HL-60 (cell line): ENCODE measurements at regions not wholly inside any gene's neighbourhood (a gene's known extent, or its start where the extent isn't known, plus 50 kb on each side); places are given as distances from the start of the nearest gene placed in this dataset.

ENCODE experiments used
- DNase-seq, 2 experiments: peaks; one replicate each; pipeline ENCODE4 v3.0.0-alpha.2; 2010 to 2020; ENCODE audit warnings: low read depth in 1 of 2, low spot score in 1 of 2
- H3K27ac ChIP-seq: fragments of 250-450 bp; sonication (Bioruptor Pico); replicated peaks from 2 replicates; pipeline ENCODE4 v1.5.1; 2020; ENCODE audit warnings: mild to moderate bottlenecking, moderate library complexity
- H3K27me3 ChIP-seq: fragments of 250-450 bp; sonication (Bioruptor Pico); 2 replicates; pipeline ENCODE4 v1.5.1; 2021; ENCODE audit warnings: mild to moderate bottlenecking, moderate library complexity; ENCODE audit not compliant: insufficient read depth, poor library complexity, severe bottlenecking
- H3K4me3 ChIP-seq: replicated peaks from 2 replicates; pipeline ENCODE4 v1.5.1; 2011; ENCODE audit warnings: mild to moderate bottlenecking, control low read depth, low read length; ENCODE audit not compliant: insufficient read depth
- GABPA ChIP-seq: IDR thresholded peaks from 2 replicates; pipeline ENCODE4 v1.6.1; 2012; ENCODE audit warnings: low read depth
- POLR2AphosphoS5 ChIP-seq: IDR thresholded peaks from 2 replicates; pipeline ENCODE4 v1.6.1; 2012; ENCODE audit warnings: low read depth
- REST ChIP-seq: IDR thresholded peaks from 2 replicates; pipeline ENCODE4 v1.6.1; 2012; ENCODE audit warnings: low read depth; ENCODE audit not compliant: insufficient replicate concordance
- SPI1 ChIP-seq: IDR thresholded peaks from 2 replicates; pipeline ENCODE4 v1.6.1; 2012; ENCODE audit warnings: low read depth, mild to moderate bottlenecking, borderline replicate concordance
- TF ChIP-seq, protein P1 (sequence below): IDR thresholded peaks from one replicate; pipeline ENCODE4 v1.5.1; 2011; ENCODE audit warnings: low read length, control low read depth, inconsistent platforms; ENCODE audit not compliant: insufficient read depth

DNA sequence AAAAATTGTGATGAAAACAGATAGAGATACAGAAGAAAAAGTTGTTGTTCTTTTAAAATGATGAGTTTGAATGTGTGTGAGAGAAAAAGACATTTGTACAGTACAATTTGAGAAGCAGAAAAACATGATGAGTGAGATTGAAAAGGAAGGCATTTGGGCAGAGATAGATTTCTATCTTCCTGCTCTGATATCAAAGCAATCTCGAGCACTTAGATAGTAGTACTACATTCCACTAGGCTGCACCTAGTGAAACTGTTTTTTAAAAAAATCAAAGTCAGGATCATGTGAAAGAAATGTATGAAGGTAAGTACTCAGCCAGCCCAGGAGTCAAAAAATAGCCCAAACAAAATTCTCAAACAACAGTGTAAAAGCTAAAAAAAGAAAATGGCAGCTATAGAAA is 104.1 kb upstream of the UBE2E2 start:
- TF ChIP-seq, protein P1, sequence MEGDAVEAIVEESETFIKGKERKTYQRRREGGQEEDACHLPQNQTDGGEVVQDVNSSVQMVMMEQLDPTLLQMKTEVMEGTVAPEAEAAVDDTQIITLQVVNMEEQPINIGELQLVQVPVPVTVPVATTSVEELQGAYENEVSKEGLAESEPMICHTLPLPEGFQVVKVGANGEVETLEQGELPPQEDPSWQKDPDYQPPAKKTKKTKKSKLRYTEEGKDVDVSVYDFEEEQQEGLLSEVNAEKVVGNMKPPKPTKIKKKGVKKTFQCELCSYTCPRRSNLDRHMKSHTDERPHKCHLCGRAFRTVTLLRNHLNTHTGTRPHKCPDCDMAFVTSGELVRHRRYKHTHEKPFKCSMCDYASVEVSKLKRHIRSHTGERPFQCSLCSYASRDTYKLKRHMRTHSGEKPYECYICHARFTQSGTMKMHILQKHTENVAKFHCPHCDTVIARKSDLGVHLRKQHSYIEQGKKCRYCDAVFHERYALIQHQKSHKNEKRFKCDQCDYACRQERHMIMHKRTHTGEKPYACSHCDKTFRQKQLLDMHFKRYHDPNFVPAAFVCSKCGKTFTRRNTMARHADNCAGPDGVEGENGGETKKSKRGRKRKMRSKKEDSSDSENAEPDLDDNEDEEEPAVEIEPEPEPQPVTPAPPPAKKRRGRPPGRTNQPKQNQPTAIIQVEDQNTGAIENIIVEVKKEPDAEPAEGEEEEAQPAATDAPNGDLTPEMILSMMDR = no peak
- TF ChIP-seq SPI1 = no peak
- no peak for TF ChIP-seq REST
- TF ChIP-seq GABPA = no peak
- TF ChIP-seq POLR2AphosphoS5 = no peak
- no peak overlapping the region for H3K27ac ChIP-seq
- H3K27me3 ChIP-seq = no peaks in the 10 kb centered on the region
- no peak overlapping the region for H3K4me3 ChIP-seq
- DNase-seq = no peak

GRCh38 chr3:23099677-23100076 is 103.5 kb upstream of the UBE2E2 start:
- DNase-seq = no peak
- Histone ChIP-seq H3K4me3 (no peak overlapping the region), H3K27ac (no peak overlapping the region), H3K27me3 (no peaks in the 10 kb centered on the region)
- TF ChIP-seq REST (no peak), POLR2AphosphoS5 (no peak), SPI1 (no peak)

DNA sequence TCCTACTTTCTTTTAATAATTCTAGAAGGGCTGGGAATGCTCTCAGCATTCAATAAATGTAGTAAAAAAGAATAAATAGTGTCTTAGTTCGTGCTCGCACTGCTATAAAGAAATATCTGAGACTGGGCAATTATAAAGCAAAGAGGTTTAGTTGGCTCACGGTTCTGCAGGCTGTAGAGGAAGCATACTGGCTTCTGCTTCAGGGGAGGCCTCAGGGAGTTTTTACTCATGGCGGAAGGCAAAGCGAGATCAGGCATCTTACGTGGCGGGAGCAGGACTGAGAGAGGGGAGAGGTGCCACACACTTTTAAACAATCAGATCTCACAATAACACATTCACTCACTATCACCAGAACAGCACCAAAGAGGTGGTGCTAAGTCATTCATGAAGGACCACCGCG is 103.0 kb upstream of the UBE2E2 start:
- Histone ChIP-seq H3K4me3 (no peak overlapping the region), H3K27ac (no peak overlapping the region), H3K27me3 (no peaks in the 10 kb centered on the region)
- TF ChIP-seq, protein P1 = no peak
- no peak for TF ChIP-seq GABPA
- no peak for TF ChIP-seq POLR2AphosphoS5
- no peak for TF ChIP-seq REST
- TF ChIP-seq SPI1 = no peak
- DNase-seq = no peak

DNA sequence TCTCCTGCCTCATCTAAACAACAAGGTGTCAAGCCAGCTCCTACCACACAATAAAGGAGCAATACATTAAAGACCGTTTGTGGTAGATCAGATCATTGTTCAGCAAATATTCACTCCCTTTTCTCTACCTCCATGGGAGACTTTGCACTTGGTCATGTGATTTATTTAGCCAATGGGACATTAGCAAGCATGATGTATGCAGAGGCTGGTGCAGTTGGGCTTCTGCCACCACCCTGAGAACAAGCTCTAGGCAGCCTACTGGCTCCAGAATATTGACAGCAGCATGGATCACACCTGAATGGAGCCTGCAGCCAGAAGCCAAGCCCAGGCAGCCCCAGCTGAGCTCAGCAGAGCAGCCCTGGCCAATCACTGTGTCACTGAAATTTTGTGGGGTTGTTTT is 99.4 kb upstream of the UBE2E2 start:
- TF ChIP-seq SPI1 (no peak), POLR2AphosphoS5 (no peak), REST (no peak)
- TF ChIP-seq, protein P1 = no peak
- no peaks in the 10 kb centered on the region for H3K27me3 ChIP-seq
- no peak for DNase-seq
- H3K27ac ChIP-seq = no peak overlapping the region
- H3K4me3 ChIP-seq = no peak overlapping the region
